GM21576 (cell line): ENCODE measurements at regions not wholly inside any gene's neighbourhood (a gene's known extent, or its start where the extent isn't known, plus 50 kb on each side); places are given as distances from the start of the nearest gene placed in this dataset.

ENCODE experiments used
- ATAC-seq: cut with Tn5 transposase; IDR thresholded peaks from one replicate; pipeline ENCODE4 v1.9.1; 2021; ENCODE audit warnings: mild to moderate bottlenecking, moderate library complexity; ENCODE audit not compliant: unreplicated experiment

DNA sequence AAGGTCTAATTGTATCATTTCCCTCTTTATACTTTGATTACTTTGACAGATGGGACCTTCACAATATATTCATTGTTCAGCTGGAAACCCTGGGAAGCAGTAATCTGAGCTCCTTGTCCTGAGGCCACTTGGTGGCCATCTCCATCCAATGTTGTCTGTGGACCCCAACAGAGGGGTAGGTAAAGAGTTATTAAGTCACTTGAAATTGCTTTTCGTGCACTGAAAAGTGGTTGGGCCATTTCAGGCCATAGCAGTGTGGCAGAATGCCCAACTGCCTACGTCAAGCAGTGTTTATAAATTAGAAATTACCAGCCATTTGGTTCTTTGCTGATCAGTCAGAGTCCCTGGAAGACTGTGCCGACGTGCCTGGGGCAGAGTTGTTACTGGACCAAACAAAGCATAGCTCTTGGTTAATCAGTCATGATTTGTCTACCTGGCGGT lies 308.3 kb upstream of the USP25 start:
- no peak for ATAC-seq

DNA sequence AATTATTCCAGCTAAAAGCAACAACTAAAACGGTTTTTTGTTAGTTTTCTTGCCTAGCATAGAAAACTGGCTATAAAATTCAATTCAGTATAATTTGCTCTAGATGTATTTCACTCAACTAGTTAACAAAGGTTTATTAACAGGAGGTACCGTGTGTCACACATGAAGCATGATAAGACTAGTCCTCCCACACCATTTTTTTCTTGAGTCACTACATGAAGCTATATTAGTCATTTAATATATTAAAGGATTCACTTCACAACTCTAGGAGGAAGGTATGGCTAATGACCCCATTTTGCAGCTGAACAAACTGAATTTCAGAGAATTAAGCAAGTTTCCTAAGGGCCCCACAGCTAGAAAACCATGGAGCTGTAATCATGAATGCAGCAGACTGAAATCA lies 307.8 kb upstream of the USP25 start:
- no peak for ATAC-seq

DNA sequence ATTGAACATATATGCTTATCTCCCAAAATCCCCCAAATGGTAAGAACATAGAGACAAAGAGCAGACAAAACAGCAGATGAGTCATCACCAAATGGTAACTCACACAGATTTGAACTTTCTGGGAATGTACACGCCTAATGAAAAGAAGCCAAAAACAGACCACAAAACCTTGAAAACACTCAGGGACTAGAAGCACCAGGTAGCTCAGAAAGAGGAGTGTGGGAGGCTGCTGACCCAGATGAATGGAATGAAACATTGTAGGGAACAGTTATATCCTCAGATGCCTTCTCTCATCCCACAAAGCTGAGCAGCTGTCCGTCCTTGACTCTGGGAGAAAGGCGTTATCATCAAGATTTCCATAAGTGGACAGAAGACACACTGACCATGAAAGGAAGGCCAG lies 307.0 kb upstream of the USP25 start:
- ATAC-seq = no peak

DNA sequence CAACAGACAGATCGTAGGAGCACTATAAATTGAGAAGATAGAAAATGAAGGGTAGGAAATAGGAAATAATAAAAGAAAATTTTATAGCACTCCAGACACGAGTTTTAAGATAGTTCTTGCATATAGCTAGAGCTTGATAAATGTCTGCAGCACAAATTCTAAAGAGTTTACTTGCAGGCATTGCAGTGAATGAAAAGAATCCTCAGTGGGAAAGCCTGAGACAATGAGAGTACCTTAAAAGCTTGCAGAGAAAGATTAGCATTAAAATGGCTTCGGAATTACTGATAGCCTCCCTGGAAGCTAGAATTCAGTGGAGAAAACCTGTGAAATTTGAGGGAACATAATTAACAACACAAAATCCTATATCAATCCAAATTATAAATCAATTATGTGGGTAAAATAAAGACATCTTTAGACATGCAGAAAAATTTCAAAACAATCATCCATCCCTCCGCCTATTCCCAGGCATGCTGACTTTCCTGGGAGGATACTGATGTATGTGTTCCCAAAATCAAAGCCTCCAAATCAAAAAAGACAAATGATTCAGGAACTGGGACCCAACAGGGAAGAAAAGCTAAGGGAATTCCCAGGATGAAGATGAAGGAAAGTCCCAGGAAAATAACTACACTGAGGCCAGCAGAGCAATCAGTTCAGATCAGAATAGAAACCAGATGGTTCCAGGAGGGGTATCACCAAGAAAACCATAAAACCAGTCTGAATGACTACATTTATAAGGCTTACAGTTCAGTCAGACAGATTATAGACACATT lies 305.9 kb upstream of the USP25 start:
- no peak for ATAC-seq

DNA sequence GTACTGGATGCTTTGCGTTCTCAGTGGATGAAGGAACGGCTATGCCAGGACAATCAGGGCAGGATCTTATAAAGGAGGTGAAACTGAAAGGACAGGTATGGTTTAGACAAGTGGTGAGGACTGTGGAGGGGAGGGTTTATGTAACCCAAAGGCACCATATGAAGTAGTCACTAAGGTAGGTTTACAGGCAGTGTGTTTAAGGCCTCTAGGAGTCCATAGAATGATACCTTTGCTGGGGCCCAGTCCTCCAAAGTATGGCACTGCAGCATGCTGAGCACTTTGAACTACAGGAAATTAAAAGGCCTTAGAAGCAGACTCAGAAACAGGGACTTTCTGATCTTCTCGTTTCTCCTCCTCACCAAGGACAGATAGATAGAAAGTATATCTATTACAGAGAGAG lies 304.7 kb upstream of the USP25 start:
- ATAC-seq = no peak

DNA sequence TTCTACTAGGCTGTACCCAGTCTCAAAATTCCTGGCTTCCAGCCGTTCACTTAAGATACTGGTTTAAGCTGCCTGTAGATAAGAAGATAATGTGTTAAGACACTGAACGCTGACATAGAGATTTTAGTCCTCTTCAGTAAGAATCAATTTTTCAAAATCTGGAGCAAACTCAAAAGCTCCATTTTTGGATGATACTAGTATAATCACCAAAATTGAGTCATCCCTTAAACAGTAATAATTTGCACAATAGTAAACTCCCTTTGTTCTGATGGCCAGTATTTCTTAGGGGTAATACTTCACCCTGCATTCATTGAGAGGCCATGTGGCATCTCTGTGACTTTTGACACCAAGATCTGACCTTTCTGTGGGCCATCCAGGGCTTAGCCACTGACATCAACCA lies 299.8 kb upstream of the USP25 start:
- no peak for ATAC-seq

DNA sequence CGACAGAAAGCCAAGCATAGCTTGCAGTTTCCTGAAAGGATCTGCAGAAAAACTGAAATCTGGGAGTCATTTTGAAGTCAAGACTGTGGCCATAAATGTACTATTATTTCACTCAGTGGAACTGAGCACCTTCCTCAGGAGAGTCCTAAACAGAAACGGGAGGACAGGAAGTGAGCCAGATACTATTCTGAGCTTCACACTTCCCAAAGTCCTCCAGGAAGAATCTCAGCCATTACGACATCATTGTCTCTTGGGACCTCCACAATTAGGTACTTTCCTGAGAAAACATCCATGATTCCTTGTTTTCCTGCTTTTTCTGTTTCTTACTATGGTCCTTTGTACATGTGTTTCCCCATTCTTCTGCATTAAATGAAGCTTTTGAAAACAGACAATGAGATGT lies 299.2 kb upstream of the USP25 start:
- no peak for ATAC-seq

DNA sequence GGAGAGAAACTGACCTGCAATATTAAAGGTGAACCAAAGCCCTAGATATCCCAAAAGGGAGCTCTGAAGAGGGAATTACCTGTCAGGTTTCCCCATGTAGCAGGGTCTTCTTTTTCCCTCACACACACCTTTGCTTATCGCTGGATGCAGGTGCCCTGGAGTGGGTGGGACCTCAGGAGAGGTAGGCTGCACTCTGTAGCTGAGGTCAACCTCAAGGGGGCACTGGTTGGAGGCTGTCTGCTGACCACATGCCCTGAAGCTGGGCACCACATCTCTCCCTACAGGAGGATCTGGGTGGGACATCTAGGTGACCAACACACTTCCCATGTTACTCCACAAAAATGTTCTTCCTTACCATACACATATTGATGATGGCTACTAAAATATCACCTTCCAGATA lies 298.7 kb upstream of the USP25 start:
- ATAC-seq = no peak

DNA sequence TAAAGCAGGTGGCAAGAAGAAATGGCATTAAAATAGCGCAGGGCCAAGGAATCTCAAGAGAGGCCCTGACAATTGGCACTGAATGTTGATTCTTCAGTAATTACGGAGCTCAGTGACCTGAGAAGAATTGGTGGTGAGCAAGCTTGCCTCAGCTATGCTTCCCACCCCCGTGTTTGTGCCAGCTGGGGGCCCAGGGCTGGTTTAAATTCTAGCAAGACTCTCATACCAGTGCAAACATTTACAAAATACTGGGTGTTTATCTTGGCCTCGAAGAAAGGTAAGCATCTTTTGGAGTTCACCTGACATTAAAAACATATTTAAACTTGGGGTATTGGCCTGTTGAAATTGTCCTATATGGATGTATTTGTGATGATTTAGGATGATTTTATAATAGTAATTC lies 296.7 kb upstream of the USP25 start:
- no peak for ATAC-seq

DNA sequence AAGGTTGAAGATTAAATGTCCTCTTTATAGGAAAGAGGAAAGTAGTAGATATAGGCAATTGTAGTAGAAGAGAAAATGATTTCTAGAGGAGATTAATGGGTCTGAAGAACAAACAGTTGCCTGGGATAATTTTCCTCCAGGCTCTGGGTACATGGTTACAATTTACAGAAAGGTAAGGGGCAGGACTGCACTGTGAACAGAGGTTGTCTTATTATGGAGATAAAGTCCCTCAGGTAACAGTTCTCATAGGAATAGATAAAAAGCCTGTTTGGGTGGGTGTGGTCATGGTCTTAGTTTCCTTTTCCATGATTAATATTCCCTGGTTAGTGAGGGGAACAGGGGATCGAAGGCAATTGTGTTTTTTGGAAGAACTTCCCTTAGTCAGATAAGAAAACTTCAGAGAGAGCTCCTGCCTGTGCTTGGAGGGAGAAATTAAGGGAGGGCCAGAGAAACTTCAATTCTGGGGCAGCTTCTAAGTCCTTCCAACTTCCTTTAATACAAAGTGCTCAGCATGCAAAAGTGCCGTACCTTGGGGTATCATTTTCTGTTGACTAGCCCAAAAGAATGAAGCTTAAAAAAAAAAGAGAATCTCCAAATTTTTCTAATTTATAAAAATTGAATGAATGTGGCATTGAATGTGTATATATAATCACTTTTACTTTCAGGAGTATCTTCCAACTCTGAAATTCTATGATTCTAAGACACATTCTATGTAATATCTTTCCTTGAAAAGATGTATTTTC lies 295.4 kb upstream of the USP25 start:
- ATAC-seq = no peak

DNA sequence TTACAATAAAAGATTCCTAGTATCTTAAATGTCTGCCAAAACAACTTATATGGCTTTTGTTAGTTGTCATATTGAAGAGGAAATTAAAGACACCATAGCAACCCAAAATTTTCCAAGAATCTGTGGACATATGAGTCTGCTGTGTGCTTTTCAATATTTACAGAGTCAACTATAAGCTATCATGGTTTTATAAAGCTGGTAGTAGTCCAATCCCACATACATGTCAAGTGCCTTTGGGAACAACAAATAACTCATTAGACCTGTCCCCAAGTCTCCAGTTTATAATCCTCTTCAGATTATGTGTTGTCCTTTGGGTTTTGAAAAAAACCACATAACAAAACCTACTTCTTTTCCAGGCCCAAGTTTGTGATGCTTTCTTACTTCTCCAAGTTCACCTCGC lies 293.8 kb upstream of the USP25 start:
- no peak for ATAC-seq

DNA sequence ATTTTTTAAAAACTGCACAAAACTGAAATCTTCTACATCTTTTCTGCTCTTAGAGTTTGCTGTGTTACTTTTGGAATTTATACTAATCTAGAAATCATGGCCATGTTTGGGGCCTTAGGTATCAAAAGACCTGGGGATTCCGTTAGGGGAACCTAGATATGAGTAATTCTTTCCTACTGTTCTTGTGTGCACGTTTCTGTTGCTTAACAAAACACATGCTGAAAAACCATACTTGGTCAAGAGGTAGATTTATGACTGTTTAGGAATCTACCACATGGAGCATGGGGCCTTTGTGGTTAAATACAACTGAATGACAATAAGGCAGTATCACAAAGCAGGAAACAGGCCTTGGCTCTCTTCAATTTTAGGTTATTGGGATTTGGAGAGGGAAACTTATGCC lies 291.9 kb upstream of the USP25 start:
- peak; percentile 88 for ATAC-seq

DNA sequence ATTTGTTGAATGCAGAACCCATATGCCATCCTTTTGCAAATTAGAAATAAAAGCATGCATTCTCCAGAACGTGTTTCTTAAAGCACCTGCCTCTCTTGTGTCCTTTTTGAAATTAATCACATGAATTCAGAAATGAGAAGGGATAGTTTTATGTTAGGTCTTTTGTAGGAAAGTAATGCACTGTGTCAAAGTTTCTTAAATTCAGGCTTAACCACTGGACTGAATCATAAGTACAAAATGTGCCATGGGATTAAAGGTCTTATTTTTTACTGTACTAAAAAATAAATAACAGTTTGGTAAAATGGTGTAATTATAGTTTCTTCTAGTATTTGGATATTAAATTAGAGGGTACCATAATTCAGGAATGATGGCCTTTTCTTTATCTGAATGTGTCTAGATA lies 290.1 kb upstream of the USP25 start:
- no peak for ATAC-seq

DNA sequence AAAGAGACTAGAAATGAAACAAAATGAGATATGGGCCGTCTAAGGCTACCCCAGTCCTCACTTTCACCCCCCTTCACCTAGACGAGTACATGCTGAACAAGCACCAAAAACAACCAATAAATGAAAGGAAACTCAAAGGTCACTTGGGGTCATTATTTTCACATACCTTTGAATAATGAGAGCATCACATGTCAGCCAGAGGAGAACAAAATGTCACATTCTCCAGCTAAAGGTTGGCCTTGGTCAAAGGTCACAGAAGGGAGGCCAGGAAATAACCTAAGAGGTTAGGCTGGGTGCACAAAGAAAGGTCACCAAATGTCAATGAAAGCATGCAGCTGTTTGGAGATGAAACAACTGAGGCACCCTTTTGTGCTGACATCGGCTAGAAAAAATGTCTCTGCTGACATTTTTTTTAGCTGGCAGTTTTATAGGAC lies 288.7 kb upstream of the USP25 start:
- ATAC-seq = no peak

DNA sequence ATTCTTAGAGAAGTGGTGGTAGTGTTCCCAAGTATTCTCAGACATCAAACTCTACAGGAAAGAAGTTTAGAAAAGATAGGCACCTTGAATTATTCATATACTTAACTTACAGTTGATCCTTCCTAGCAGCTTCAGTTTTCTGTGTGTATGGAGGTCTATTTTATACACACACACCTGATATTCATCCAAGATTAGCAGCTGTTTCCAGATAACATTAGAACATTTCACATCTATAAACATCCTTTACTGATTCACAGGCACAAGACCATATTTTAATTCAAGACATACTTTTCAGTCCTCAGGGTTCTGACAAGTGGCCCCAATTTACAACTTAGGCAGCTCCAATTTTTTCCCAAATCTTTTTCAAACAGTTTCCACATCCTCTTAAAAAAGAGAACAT lies 287.8 kb upstream of the USP25 start:
- no peak for ATAC-seq

DNA sequence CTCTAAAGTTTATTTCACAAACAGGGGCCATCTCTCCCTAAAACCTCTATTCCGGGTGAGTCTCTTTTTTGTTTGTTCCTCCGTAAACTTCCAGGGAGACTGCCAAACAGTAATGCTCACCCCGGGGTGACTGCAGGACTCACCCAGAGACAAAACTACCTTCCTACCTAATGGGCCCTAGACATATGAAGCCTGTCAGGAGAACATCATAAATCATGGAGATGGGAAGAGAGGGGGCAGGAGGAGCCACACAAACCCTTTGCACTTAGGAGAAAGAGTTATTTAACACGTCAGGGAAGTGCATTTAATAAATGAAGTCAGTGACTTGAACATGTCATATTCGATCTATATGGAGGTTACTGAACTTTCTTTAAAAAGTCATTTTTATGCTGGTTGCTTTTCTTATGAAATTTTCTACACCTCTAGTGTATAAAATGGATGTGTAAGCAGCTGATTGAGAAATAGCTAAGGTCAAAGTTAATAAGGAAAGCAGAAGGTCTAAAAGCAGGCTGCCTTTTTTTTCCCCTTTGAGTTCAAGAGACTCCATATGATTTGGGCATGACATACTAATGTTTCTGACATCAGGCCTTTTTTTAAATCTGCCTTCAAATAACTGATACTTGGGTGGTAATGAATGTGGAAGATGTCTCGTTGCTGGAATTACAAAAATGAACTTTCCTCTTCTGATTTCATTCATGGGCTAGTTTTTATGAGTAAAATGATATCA lies 286.9 kb upstream of the USP25 start:
- no peak for ATAC-seq

DNA sequence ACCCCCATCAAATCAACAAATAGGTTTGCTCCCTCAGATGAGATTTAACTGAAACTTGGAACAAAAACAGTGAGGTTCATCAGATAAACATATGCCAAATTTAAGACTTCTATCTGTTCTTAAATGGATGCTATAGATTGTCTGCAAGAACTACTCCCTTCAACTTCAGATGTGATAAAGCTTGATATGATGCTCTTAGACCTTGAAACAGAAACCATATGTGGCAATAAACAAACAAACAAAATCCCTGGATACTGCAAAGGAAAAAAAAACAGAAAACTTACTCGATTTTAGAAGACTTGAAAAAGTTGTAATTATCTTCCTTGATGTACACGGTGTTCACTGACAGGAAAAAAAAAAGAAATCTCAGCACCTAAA lies 286.1 kb upstream of the USP25 start:
- no peak for ATAC-seq

DNA sequence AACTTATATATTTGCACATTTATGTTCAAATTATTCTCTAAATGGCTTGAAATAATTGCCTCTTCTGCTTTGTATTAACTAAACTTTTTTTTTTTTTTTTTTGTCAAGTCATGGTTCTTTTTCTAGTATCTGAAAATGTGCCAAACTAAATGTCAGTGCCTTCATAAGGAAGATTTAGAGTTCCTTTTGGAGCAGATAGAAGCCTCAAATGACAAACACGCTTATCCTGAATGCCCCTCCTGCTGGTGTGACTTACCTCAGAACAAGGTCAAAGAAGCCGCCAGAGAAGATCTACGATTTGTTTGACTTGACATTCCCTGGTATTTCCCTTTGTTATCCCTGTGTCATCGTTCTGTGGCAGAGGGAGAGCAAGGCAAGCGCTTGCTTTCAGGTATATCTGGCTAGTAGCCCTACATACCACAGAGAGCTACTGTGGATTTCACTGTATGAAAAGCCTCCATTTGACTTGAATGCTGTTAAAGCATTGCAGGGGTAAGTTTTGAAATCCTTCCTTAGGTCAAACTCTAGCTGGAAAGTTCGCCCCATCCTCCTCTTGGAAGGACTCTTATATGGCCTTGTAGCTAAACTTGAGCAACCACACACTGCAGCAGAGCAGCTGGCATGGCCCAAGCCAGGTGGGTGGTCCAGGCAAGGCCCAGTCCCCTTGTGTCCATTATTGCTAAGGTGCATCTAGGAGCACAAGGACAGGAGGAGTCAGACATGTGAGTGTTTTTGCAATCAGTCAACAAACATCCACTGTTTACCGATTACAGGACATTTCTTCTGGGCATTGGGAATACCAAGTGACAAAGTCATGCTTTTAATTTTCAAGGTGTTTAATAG lies 285.4 kb upstream of the USP25 start:
- no peak for ATAC-seq

DNA sequence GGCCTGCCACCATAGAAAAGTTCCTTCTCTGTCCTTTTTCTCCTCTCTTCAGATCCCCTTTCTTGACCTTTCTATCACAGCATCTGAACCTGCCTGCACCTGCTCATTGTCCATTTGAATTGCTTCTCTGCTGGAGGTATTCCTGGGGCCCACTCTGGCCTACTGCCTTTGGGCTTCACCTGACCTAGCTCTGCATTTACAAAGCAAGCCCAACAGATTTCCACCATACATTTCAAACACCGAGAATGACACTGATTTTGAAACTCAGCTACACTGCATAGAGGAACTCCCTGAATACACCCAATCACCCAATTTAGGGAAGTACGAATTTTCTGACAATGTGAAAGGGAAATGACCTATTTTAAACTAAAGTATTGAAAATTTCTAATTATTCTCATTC lies 284.5 kb upstream of the USP25 start:
- ATAC-seq = peak; percentile 93

DNA sequence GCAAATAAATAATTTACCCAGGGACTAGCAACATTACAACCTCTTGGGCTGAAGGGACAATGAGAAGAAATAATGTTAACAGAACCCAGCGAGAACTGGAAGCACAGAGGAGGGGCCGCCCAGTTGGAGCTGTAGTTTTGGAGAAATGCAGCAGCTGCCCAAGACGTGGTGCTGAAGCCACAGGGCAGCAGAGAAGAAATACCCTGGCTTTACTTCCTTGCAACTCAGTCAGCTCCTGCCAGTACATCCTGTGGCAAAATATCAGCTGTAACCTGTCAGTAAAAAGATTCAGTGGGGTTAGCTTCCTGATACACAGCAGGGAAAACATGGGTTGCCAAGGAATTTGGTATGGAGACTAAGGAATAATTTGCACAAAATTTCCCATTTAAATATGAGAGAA lies 283.6 kb upstream of the USP25 start:
- no peak for ATAC-seq

DNA sequence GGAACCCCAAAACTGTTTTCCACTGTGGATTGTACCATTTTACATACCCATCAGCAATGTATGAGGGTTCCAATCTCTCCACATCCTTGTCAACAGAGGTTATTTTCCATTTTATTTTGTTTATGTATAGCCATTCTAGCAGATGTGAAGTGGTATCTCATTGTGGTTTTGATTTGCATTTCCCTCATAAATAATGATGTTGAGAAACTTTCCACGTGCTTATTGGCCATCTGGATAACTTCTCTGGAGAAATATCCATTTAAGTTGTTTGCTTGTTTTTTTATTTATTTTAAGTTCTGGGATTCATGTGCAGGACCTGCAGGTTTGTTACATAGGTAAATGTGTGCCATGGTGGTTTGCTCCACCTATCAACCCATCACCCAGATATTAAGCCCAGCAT lies 280.2 kb upstream of the USP25 start:
- no peak for ATAC-seq
